HG03460 (cell line): ENCODE measurements at regions not wholly inside any gene's neighbourhood (a gene's known extent, or its start where the extent isn't known, plus 50 kb on each side); places are given as distances from the start of the nearest gene placed in this dataset.
A peak's percentile ranks its signal among the peaks of the same experiment; 100 is the strongest.
"Not testable (repeated sequence)": the region's sequence is repeated elsewhere in the genome, so short reads cannot be mapped to it uniquely, and the experiment has no call there.

ENCODE experiments used
- ATAC-seq: cut with Tn5 transposase; IDR thresholded peaks from one replicate; pipeline ENCODE4 v1.9.1; 2021; ENCODE audit not compliant: unreplicated experiment

- ATAC-seq = no peak
Observed at GRCh38 chr1:222416001-222416791, 131.7 kb downstream of the HHIPL2 start.

GRCh38 chr1:222415441-222415840 lies 132.5 kb downstream of the HHIPL2 start:
- ATAC-seq = no peak

GRCh38 chr1:222413991-222414549 lies 133.8 kb downstream of the HHIPL2 start:
- no peak for ATAC-seq

GRCh38 chr1:222413436-222413835 lies 134.5 kb downstream of the HHIPL2 start:
- ATAC-seq = no peak

GRCh38 chr1:222404710-222405109 lies 143.2 kb downstream of the HHIPL2 start:
- peak; percentile 65 for ATAC-seq

GRCh38 chr1:222399197-222399596 lies 148.7 kb downstream of the HHIPL2 start:
- ATAC-seq = no peak

GRCh38 chr1:222394224-222394623 lies 153.7 kb downstream of the HHIPL2 start:
- no peak for ATAC-seq

- ATAC-seq = no peak
Observed at GRCh38 chr1:222392556-222392955, 155.3 kb downstream of the HHIPL2 start.

- ATAC-seq = no peak
Observed at GRCh38 chr1:222390181-222390580, 157.7 kb downstream of the HHIPL2 start.

- no peak for ATAC-seq
Observed at GRCh38 chr1:222387007-222387814, 160.7 kb downstream of the HHIPL2 start.

- ATAC-seq = no peak
Observed at GRCh38 chr1:222385955-222386354, 161.9 kb downstream of the HHIPL2 start.

- ATAC-seq = no peak
Observed at GRCh38 chr1:222385262-222385661, 162.6 kb downstream of the HHIPL2 start.

GRCh38 chr1:222384531-222384930 lies 163.4 kb downstream of the HHIPL2 start:
- ATAC-seq = no peak

- ATAC-seq = no peak
Observed at GRCh38 chr1:222382171-222382570, 165.7 kb downstream of the HHIPL2 start.

- ATAC-seq = no peak
Observed at GRCh38 chr1:222377428-222378088, 170.3 kb downstream of the HHIPL2 start.

GRCh38 chr1:222376791-222377190 lies 171.1 kb downstream of the HHIPL2 start:
- not testable (repeated sequence) for ATAC-seq

- no peak for ATAC-seq
Observed at GRCh38 chr1:222375701-222376100, 172.2 kb downstream of the HHIPL2 start.

GRCh38 chr1:222373831-222374602 lies 173.9 kb downstream of the HHIPL2 start:
- ATAC-seq = no peak

- ATAC-seq = peak; percentile 66
Observed at GRCh38 chr1:222373216-222373615, 174.7 kb downstream of the HHIPL2 start.

- no peak for ATAC-seq
Observed at GRCh38 chr1:222372221-222372620, 175.7 kb downstream of the HHIPL2 start.
